Loucy (cell line): ENCODE measurements at regions not wholly inside any gene's neighbourhood (a gene's known extent, or its start where the extent isn't known, plus 50 kb on each side); places are given as distances from the start of the nearest gene placed in this dataset.

Source experiments
- CTCF ChIP-seq: fragments of 200-600 bp; sonication (generic); conservative IDR thresholded peaks from 2 replicates; pipeline ENCODE4 v1.5.1; 2014; ENCODE audit warnings: mild to moderate bottlenecking, antibody characterized with exemption, low read length
- EZH2phosphoT487 ChIP-seq: fragments of 200-600 bp; IDR thresholded peaks from 2 replicates; pipeline ENCODE4 v1.6.1; 2018; ENCODE audit warnings: antibody characterized with exemption, mild to moderate bottlenecking, moderate library complexity, borderline replicate concordance

DNA sequence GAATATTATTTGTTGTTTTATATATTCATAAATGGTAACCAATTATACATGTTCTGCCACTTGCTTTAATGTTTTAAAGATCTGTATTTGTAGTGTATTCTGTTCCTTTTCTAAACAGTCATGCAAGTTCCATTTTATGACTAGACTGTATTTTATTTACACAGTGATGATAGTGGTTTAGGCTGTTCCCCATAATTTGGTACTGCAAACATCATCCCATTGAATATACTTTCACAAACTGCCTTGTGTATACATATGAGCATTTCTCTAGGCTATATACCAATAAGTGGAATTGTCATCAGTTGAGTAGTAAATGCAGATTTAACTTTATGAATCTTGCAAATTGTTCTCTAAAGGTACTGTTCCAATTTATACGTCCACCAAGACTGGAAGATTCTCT, 738.0 kb downstream of the EPHA7 start:
- TF ChIP-seq CTCF (no peak), EZH2phosphoT487 (no peak)
